Neuronal stem cell (in vitro differentiated cells): ENCODE measurements at regions not wholly inside any gene's neighbourhood (a gene's known extent, or its start where the extent isn't known, plus 50 kb on each side); places are given as distances from the start of the nearest gene placed in this dataset.

Experiments
- DNase-seq: peaks from one replicate; pipeline ENCODE4 v3.0.0-alpha.2; 2013; ENCODE audit warnings: low spot score
- H2AFZ ChIP-seq: one replicate; pipeline ENCODE4 v1.6.1; 2013; ENCODE audit warnings: mild to moderate bottlenecking, low read length, inconsistent platforms
- H2AK5ac ChIP-seq: 2 replicates; pipeline ENCODE4 v1.6.1; 2013; ENCODE audit warnings: low read depth, mild to moderate bottlenecking, inconsistent platforms, low read length, moderate library complexity, mixed read lengths
- H2BK120ac ChIP-seq: 2 replicates; pipeline ENCODE4 v1.6.1; 2013; ENCODE audit warnings: low read depth, mild to moderate bottlenecking, inconsistent platforms, low read length, moderate library complexity, mixed read lengths
- H2BK12ac ChIP-seq: one replicate; pipeline ENCODE4 v1.6.1; 2013; ENCODE audit warnings: low read length, inconsistent platforms
- H2BK15ac ChIP-seq: 2 replicates; pipeline ENCODE4 v1.6.1; 2013; ENCODE audit warnings: mild to moderate bottlenecking, low read length, inconsistent platforms, mixed read lengths
- H2BK5ac ChIP-seq: one replicate; pipeline ENCODE4 v1.6.1; 2013; ENCODE audit warnings: inconsistent platforms, mild to moderate bottlenecking, low read length, moderate library complexity
- H3K14ac ChIP-seq: one replicate; pipeline ENCODE4 v1.6.1; 2013; ENCODE audit warnings: low read length, inconsistent platforms
- H3K18ac ChIP-seq: 2 replicates; pipeline ENCODE4 v1.6.1; 2013; ENCODE audit warnings: low read length, inconsistent platforms
- H3K23ac ChIP-seq: 2 replicates; pipeline ENCODE4 v1.6.1; 2013; ENCODE audit warnings: low read depth, mild to moderate bottlenecking, mixed read lengths, low read length, inconsistent platforms; ENCODE audit not compliant: poor library complexity
- H3K27ac ChIP-seq: replicated peaks from 3 replicates; pipeline ENCODE4 v1.5.1; 2013; ENCODE audit warnings: low read length, inconsistent platforms
- H3K27me3 ChIP-seq, 3 experiments: 2 replicates each; pipeline ENCODE4 v1.6.1; 2013; ENCODE audit warnings: low read length in 3 of 3, mild to moderate bottlenecking in 2 of 3, inconsistent platforms in 1 of 3, low read depth in 1 of 3, mixed read lengths in 1 of 3, moderate library complexity in 1 of 3; ENCODE audit not compliant: control insufficient read depth in 3 of 3, insufficient read depth in 3 of 3
- H3K36me3 ChIP-seq, 2 donors: replicated peaks in 1 of 2; 2 replicates each; pipeline ENCODE4 v1.6.1; 2013; ENCODE audit warnings: low read length in 2 of 2; ENCODE audit not compliant: control insufficient read depth in 2 of 2, insufficient read depth in 2 of 2
- H3K4ac ChIP-seq: 2 replicates; pipeline ENCODE4 v1.6.1; 2013; ENCODE audit warnings: inconsistent platforms, mild to moderate bottlenecking, low read length, moderate library complexity
- H3K4me1 ChIP-seq, 2 donors: 1 replicate in 1 of 2; 2 replicates in 1 of 2; pipeline ENCODE4 v1.6.1; 2013; ENCODE audit warnings: low read length in 2 of 2, low read depth in 1 of 2; ENCODE audit not compliant: control insufficient read depth in 2 of 2, insufficient read depth in 1 of 2
- H3K4me2 ChIP-seq: one replicate; pipeline ENCODE4 v1.6.1; 2013; ENCODE audit warnings: mild to moderate bottlenecking, low read length, inconsistent platforms; ENCODE audit not compliant: insufficient read depth, poor library complexity, severe bottlenecking
- H3K4me3 ChIP-seq, 2 donors: 2 replicates each; pipeline ENCODE4 v1.5.1; 2013; ENCODE audit warnings: low read length in 2 of 2, mild to moderate bottlenecking in 2 of 2, inconsistent platforms in 1 of 2, moderate library complexity in 1 of 2
- H3K79me1 ChIP-seq: one replicate; pipeline ENCODE4 v1.6.1; 2013; ENCODE audit warnings: low read depth, mild to moderate bottlenecking, inconsistent platforms, low read length, moderate library complexity
- H3K9ac ChIP-seq: one replicate; pipeline ENCODE4 v1.6.1; 2013; ENCODE audit warnings: mild to moderate bottlenecking, low read depth, low read length, inconsistent platforms; ENCODE audit not compliant: poor library complexity
- H3K9me3 ChIP-seq, 2 donors: replicated peaks in 1 of 2; 2 replicates each; pipeline versions ENCODE3 to v1.6.1; 2013; ENCODE audit warnings: low read length in 2 of 2, mild to moderate bottlenecking in 2 of 2, inconsistent platforms in 1 of 2, low read depth in 1 of 2, mixed read lengths in 1 of 2, moderate library complexity in 1 of 2; ENCODE audit not compliant: control insufficient read depth in 2 of 2, insufficient read depth in 1 of 2
- H4K8ac ChIP-seq: one replicate; pipeline ENCODE4 v1.6.1; 2013; ENCODE audit warnings: low read depth, mild to moderate bottlenecking, inconsistent platforms, low read length, moderate library complexity
- H4K91ac ChIP-seq: one replicate; pipeline ENCODE4 v1.6.1; 2013; ENCODE audit warnings: low read length, low read depth, mild to moderate bottlenecking, inconsistent platforms; ENCODE audit not compliant: poor library complexity
- WGBS, 2 donors: extraction: QIAGEN DNeasy Blood & Tissue Kit; methylation state at CpG; one replicate each; pipeline ENCODE4 v1.1.7; 2013; ENCODE audit warnings: missing lambda C conversion rate in 2 of 2, mixed read lengths in 1 of 2; ENCODE audit not compliant: insufficient read length in 2 of 2, insufficient replicate concordance in 1 of 2; ENCODE audit errors: extremely low coverage in 2 of 2; 5-methylcytosine and 5-hydroxymethylcytosine counted together

- Histone ChIP-seq H3K27me3 (peaks cover 0 to 11% (median 0%) of the 10 kb centered on the region in 3 experiments), H2BK15ac (peak overlapping the region; percentile 73), H2AK5ac (peak overlapping the region; percentile 77), H3K4ac (no peak overlapping the region), H3K36me3 (no peaks in the 10 kb centered on the region), H4K8ac (no peak overlapping the region), H3K14ac (no peak overlapping the region), H3K79me1 (no peaks in the 10 kb centered on the region), H2BK12ac (no peak overlapping the region), H2AFZ (no peak overlapping the region), H3K27ac (no peak overlapping the region), H3K23ac (no peak overlapping the region), H3K9me3 (peaks cover 0 to 7% of the 10 kb centered on the region in 2 donors), H3K4me3 (no peak overlapping the region), H3K4me2 (no peak overlapping the region), H3K9ac (no peak overlapping the region), H3K4me1 (no peaks in the 10 kb centered on the region), H2BK120ac (no peak overlapping the region), H4K91ac (no peak overlapping the region), H2BK5ac (no peak overlapping the region), H3K18ac (peak overlapping the region; percentile 57)
- DNase-seq, result no peak
- WGBS, 2 donors, result no CpG with 5 or more reads among the region's 5 CpGs
Observed at GRCh38 chr2:15754703-15755099, 163.0 kb downstream of the DDX1 start.

- peaks cover 0 to 11% (median 0%) of the 10 kb centered on the region in 3 experiments for H3K27me3 ChIP-seq
- no peak overlapping the region for H2AFZ ChIP-seq
- H3K9ac ChIP-seq, result no peak overlapping the region
- no peak overlapping the region for H2BK5ac ChIP-seq
- no peak overlapping the region for H2BK120ac ChIP-seq
- no peak for DNase-seq
- H3K4ac ChIP-seq, result no peak overlapping the region
- no peak overlapping the region for H2AK5ac ChIP-seq
- no peak overlapping the region for H4K91ac ChIP-seq
- H2BK15ac ChIP-seq, result no peak overlapping the region
- H3K36me3 ChIP-seq, result no peaks in the 10 kb centered on the region
- no peak overlapping the region for H3K14ac ChIP-seq
- H3K4me2 ChIP-seq, result no peak overlapping the region
- no peak overlapping the region for H4K8ac ChIP-seq
- H2BK12ac ChIP-seq, result no peak overlapping the region
- no peak overlapping the region for H3K4me3 ChIP-seq
- H3K9me3 ChIP-seq, result peaks cover 0 to 7% of the 10 kb centered on the region in 2 donors
- no peak overlapping the region for H3K23ac ChIP-seq
- H3K79me1 ChIP-seq, result no peaks in the 10 kb centered on the region
- no peak overlapping the region for H3K18ac ChIP-seq
- whole genome bisulfite sequencing, 2 donors, result no CpG with 5 or more reads among the region's 2 CpGs
- no peak overlapping the region for H3K27ac ChIP-seq
- peaks cover 0 to 3% of the 10 kb centered on the region in 2 donors for H3K4me1 ChIP-seq
Observed at GRCh38 chr2:15755528-15755927, 163.9 kb downstream of the DDX1 start.

- H2AK5ac ChIP-seq, result no peak overlapping the region
- H3K23ac ChIP-seq, result no peak overlapping the region
- H3K18ac ChIP-seq, result no peak overlapping the region
- DNase-seq, result no peak
- H3K4me1 ChIP-seq, result peaks cover 0 to 4% of the 10 kb centered on the region in 2 donors
- no peak overlapping the region for H3K4ac ChIP-seq
- no peak overlapping the region for H2BK12ac ChIP-seq
- no peak overlapping the region for H4K8ac ChIP-seq
- no peak overlapping the region for H3K4me2 ChIP-seq
- no peak overlapping the region for H2AFZ ChIP-seq
- H3K79me1 ChIP-seq, result no peaks in the 10 kb centered on the region
- no peak overlapping the region for H2BK5ac ChIP-seq
- H3K4me3 ChIP-seq, result no peak overlapping the region
- no peak overlapping the region for H3K27ac ChIP-seq
- H4K91ac ChIP-seq, result no peak overlapping the region
- H3K9ac ChIP-seq, result no peak overlapping the region
- peaks cover 0 to 11% (median 0%) of the 10 kb centered on the region in 3 experiments for H3K27me3 ChIP-seq
- H2BK120ac ChIP-seq, result no peak overlapping the region
- H3K9me3 ChIP-seq, result peaks cover 0 to 7% of the 10 kb centered on the region in 2 donors
- no CpG with 5 or more reads among the region's 2 CpGs for WGBS, 2 donors
- no peak overlapping the region for H2BK15ac ChIP-seq
- no peaks in the 10 kb centered on the region for H3K36me3 ChIP-seq
- no peak overlapping the region for H3K14ac ChIP-seq
Observed at GRCh38 chr2:15756011-15756550, 164.4 kb downstream of the DDX1 start.

- H3K27me3 ChIP-seq, result peaks cover 0 to 11% (median 0%) of the 10 kb centered on the region in 3 experiments
- no peak overlapping the region for H3K4me2 ChIP-seq
- H3K4me1 ChIP-seq, result peaks cover 0 to 5% of the 10 kb centered on the region in 2 donors
- H4K8ac ChIP-seq, result no peak overlapping the region
- H3K4ac ChIP-seq, result no peak overlapping the region
- peaks cover 0 to 9% of the 10 kb centered on the region in 2 donors for H3K9me3 ChIP-seq
- no peak overlapping the region for H2BK12ac ChIP-seq
- no peak overlapping the region for H4K91ac ChIP-seq
- no CpG with 5 or more reads among the region's 10 CpGs for WGBS, 2 donors
- no peak overlapping the region for H2AK5ac ChIP-seq
- H2BK15ac ChIP-seq, result no peak overlapping the region
- no peaks in the 10 kb centered on the region for H3K36me3 ChIP-seq
- no peak overlapping the region for H2BK120ac ChIP-seq
- peak overlapping the region; percentile 38 for H3K9ac ChIP-seq
- no peak overlapping the region for H2AFZ ChIP-seq
- DNase-seq, result no peak
- no peak overlapping the region for H2BK5ac ChIP-seq
- no peak overlapping the region for H3K14ac ChIP-seq
- H3K23ac ChIP-seq, result no peak overlapping the region
- no peak overlapping the region for H3K18ac ChIP-seq
- no peaks in the 10 kb centered on the region for H3K79me1 ChIP-seq
- no peak overlapping the region for H3K27ac ChIP-seq
- peak overlapping the region in 1 of 2 donors; percentile 23 for H3K4me3 ChIP-seq
Observed at GRCh38 chr2:15756882-15757819, 165.5 kb downstream of the DDX1 start.
